Endothelial cell of umbilical vein (primary cell): ENCODE measurements at regions not wholly inside any gene's neighbourhood (a gene's known extent, or its start where the extent isn't known, plus 50 kb on each side); places are given as distances from the start of the nearest gene placed in this dataset.

Experiments used
- BruUV-seq: library from RNA; stranded (reverse); fragments of 400-500 nt; replicated peaks from 2 replicates; lab custom pipeline; 2021; lab: Mats Ljungman, UMichigan
- CTCF ChIA-PET: fragments of 300-600, 350-600 bp; sonication (Branson Sonifier 250); formaldehyde crosslinking; loops from one replicate; lab custom pipeline; 2021; ENCODE audit warnings: antibody characterized with exemption, inconsistent platforms; lab: Charles Lee
- POLR2A ChIA-PET: fragments of 300-600, 350-600 bp; sonication (Branson Sonifier 250); formaldehyde crosslinking; loops from one replicate; lab custom pipeline; 2021; ENCODE audit warnings: antibody characterized with exemption, inconsistent platforms; lab: Charles Lee
- DNase-seq: peaks from one replicate; pipeline ENCODE4 v3.0.0-alpha.2; 2011; ENCODE audit warnings: low read depth, low spot score
- FAIRE-seq: peaks from 2 replicates; lab custom pipeline; 2011; peaks lifted over from hg19 to GRCh38; lab: Jason Lieb, UNC
- H2AFZ ChIP-seq: 2 replicates; pipeline ENCODE4 v1.6.0; 2012; ENCODE audit warnings: low read depth, low read length, control low read depth, inconsistent platforms
- H3K27ac ChIP-seq: 2 replicates; pipeline ENCODE4 v1.5.1; 2011; ENCODE audit warnings: low read depth, mild to moderate bottlenecking, control low read depth, low read length, moderate library complexity; ENCODE audit not compliant: insufficient read depth
- H3K27me3 ChIP-seq, 2 experiments: 2 replicates each; pipeline versions ENCODE4 v1.6.0 to v1.6.1; 2011; ENCODE audit warnings: low read length in 2 of 2, mixed read lengths in 1 of 2; ENCODE audit not compliant: control insufficient read depth in 2 of 2, insufficient read depth in 2 of 2
- H3K36me3 ChIP-seq, 2 experiments: 2 replicates in 1 of 2; 3 replicates in 1 of 2; pipeline ENCODE4 v1.5.1; 2011; ENCODE audit warnings: low read length in 2 of 2, mild to moderate bottlenecking in 1 of 2, moderate library complexity in 1 of 2; ENCODE audit not compliant: control insufficient read depth in 2 of 2, insufficient read depth in 2 of 2; ENCODE audit errors: extremely low read depth in 1 of 2
- H3K4me1 ChIP-seq: 3 replicates; pipeline ENCODE4 v1.5.1; 2011; ENCODE audit warnings: mild to moderate bottlenecking, low read length; ENCODE audit not compliant: control insufficient read depth, insufficient read depth; ENCODE audit errors: extremely low read depth
- H3K4me2 ChIP-seq: 2 replicates; pipeline ENCODE4 v1.6.1; 2011; ENCODE audit warnings: low read length, control low read depth, mixed read lengths; ENCODE audit not compliant: insufficient read depth
- H3K4me3 ChIP-seq, 3 experiments: fragments of 200-600 bp in 1 of 3; sonication (generic), shearing (Covaris generic) in 1 of 3; replicated peaks in 1 of 3; 2 replicates each; pipeline ENCODE4 v1.5.1; 2011 to 2016; ENCODE audit warnings: control low read depth in 3 of 3, low read length in 3 of 3, mild to moderate bottlenecking in 2 of 3, inconsistent platforms in 1 of 3, low read depth in 1 of 3, moderate library complexity in 1 of 3; ENCODE audit not compliant: insufficient read depth in 1 of 3
- H3K79me2 ChIP-seq: 2 replicates; pipeline ENCODE4 v1.6.0; 2012; ENCODE audit warnings: low read length, inconsistent platforms; ENCODE audit not compliant: control insufficient read depth, insufficient read depth
- H3K9ac ChIP-seq: replicated peaks from 2 replicates; pipeline ENCODE3; 2011; ENCODE audit warnings: low read length, control low read depth; ENCODE audit not compliant: insufficient read depth; ENCODE audit errors: extremely low read depth
- H3K9me1 ChIP-seq: replicated peaks from 3 replicates; pipeline ENCODE4 v1.6.0; 2011; ENCODE audit warnings: mild to moderate bottlenecking, low read length; ENCODE audit not compliant: control insufficient read depth, insufficient read depth; ENCODE audit errors: extremely low read depth
- H3K9me3 ChIP-seq: replicated peaks from 2 replicates; pipeline ENCODE4 v1.5.1; 2012; ENCODE audit warnings: low read length, inconsistent platforms; ENCODE audit not compliant: control insufficient read depth, insufficient read depth
- H4K20me1 ChIP-seq: replicated peaks from 2 replicates; pipeline ENCODE3; 2011; ENCODE audit warnings: mild to moderate bottlenecking, low read length; ENCODE audit not compliant: control insufficient read depth, insufficient read depth; ENCODE audit errors: extremely low read depth
- GATA2 ChIP-seq: IDR thresholded peaks from 2 replicates; pipeline ENCODE4 v1.7.0; 2011; ENCODE audit warnings: low read depth, mild to moderate bottlenecking, moderate library complexity, mixed read lengths, low read length; ENCODE audit not compliant: insufficient read length, insufficient read depth
- JUN ChIP-seq: IDR thresholded peaks from 2 replicates; pipeline ENCODE4 v1.6.1; 2011; ENCODE audit warnings: borderline replicate concordance, low read depth; ENCODE audit not compliant: insufficient read length, insufficient read depth
- MAX ChIP-seq: IDR thresholded peaks from 2 replicates; pipeline ENCODE4 v1.6.1; 2011; ENCODE audit not compliant: insufficient read depth, insufficient read length
- MYC ChIP-seq: IDR thresholded peaks from one replicate; pipeline ENCODE4 v1.6.1; 2011; ENCODE audit warnings: mild to moderate bottlenecking, low read depth, low read length
- POLR2A ChIP-seq: IDR thresholded peaks from 2 replicates; pipeline ENCODE4 v1.6.1; 2012; ENCODE audit warnings: low read depth, mild to moderate bottlenecking, control low read depth, low read length
- POLR2AphosphoS5 ChIP-seq: IDR thresholded peaks from 2 replicates; pipeline ENCODE4 v1.6.1; 2012; ENCODE audit warnings: low read depth, mild to moderate bottlenecking, control low read depth, low read length, moderate library complexity; ENCODE audit not compliant: insufficient read depth
- dilution Hi-C: fragments of 300-500 bp; cut with MboI; formaldehyde crosslinking; loops from one replicate; pipeline ENCODE4 v1.15.0; 2019; ENCODE audit warnings: low sequenced_read_pairs; ENCODE audit not compliant: extremely low pct_ligation_motif_present
- intact Hi-C: fragments of 100-400 bp; cut with micrococcal nuclease; formaldehyde crosslinking; loops from one replicate; pipeline ENCODE4 v1.10.0; 2022
- TF ChIP-seq, protein P1 (sequence below), 2 donors: IDR thresholded peaks; 1 replicate in 1 of 2; 2 replicates in 1 of 2; pipeline ENCODE4 v1.5.1; 2011; ENCODE audit warnings: low read length in 2 of 2, mild to moderate bottlenecking in 2 of 2, moderate library complexity in 2 of 2, control low read depth in 1 of 2, inconsistent platforms in 1 of 2, low read depth in 1 of 2; ENCODE audit not compliant: insufficient read depth in 1 of 2; ENCODE audit errors: extremely low read depth in 1 of 2

- CTCF ChIA-PET = interaction anchor here (0.7 to 1.0 kb wide), 3 partner anchors 122 to 445 kb away, joined by 3 read pairs; no protein-coding TSS in a partner anchor
- FAIRE-seq = no peak
Measured at GRCh38 chr18:2102022-2102421, 469.3 kb downstream of the METTL4 start.

More at GRCh38 chr18:2102022-2102421, 469.3 kb downstream of the METTL4 start:
- H3K9me3 ChIP-seq = no peaks in the 10 kb centered on the region
- no TSS peak for BruUV-seq
- H2AFZ ChIP-seq = no peak overlapping the region
- H3K27me3 ChIP-seq = peaks cover 0 to 2% of the 10 kb centered on the region in 2 experiments
- H3K27ac ChIP-seq = no peak overlapping the region
- POLR2A ChIA-PET = no interaction called here
- H3K4me3 ChIP-seq = no peak overlapping the region
- intact Hi-C loops = no loop called here
- H3K4me1 ChIP-seq = no peaks in the 10 kb centered on the region
- TF ChIP-seq POLR2A (no peak), GATA2 (no peak), JUN (no peak), POLR2AphosphoS5 (no peak), MYC (no peak), MAX (no peak)
- TF ChIP-seq, protein P1, sequence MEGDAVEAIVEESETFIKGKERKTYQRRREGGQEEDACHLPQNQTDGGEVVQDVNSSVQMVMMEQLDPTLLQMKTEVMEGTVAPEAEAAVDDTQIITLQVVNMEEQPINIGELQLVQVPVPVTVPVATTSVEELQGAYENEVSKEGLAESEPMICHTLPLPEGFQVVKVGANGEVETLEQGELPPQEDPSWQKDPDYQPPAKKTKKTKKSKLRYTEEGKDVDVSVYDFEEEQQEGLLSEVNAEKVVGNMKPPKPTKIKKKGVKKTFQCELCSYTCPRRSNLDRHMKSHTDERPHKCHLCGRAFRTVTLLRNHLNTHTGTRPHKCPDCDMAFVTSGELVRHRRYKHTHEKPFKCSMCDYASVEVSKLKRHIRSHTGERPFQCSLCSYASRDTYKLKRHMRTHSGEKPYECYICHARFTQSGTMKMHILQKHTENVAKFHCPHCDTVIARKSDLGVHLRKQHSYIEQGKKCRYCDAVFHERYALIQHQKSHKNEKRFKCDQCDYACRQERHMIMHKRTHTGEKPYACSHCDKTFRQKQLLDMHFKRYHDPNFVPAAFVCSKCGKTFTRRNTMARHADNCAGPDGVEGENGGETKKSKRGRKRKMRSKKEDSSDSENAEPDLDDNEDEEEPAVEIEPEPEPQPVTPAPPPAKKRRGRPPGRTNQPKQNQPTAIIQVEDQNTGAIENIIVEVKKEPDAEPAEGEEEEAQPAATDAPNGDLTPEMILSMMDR (IDR thresholded peaks at IDR 0.05; ENCODE audit: extremely low read depth in 1 of 2, insufficient read depth in 1 of 2, low read depth in 1 of 2, low read length in 2 of 2) = no peak
- H3K79me2 ChIP-seq = no peaks in the 10 kb centered on the region
- no peaks in the 10 kb centered on the region for H3K9me1 ChIP-seq
- no peak for DNase-seq
- no peaks in the 10 kb centered on the region for H3K36me3 ChIP-seq
- dilution Hi-C loops = no loop called here
- H4K20me1 ChIP-seq = no peaks in the 10 kb centered on the region
- no peak overlapping the region for H3K9ac ChIP-seq
- no peak overlapping the region for H3K4me2 ChIP-seq
